ENCODE measurements at regions not wholly inside any gene's neighbourhood (a gene's known extent, or its start where the extent isn't known, plus 50 kb on each side); places are given as distances from the start of the nearest gene placed in this dataset.

DNA sequence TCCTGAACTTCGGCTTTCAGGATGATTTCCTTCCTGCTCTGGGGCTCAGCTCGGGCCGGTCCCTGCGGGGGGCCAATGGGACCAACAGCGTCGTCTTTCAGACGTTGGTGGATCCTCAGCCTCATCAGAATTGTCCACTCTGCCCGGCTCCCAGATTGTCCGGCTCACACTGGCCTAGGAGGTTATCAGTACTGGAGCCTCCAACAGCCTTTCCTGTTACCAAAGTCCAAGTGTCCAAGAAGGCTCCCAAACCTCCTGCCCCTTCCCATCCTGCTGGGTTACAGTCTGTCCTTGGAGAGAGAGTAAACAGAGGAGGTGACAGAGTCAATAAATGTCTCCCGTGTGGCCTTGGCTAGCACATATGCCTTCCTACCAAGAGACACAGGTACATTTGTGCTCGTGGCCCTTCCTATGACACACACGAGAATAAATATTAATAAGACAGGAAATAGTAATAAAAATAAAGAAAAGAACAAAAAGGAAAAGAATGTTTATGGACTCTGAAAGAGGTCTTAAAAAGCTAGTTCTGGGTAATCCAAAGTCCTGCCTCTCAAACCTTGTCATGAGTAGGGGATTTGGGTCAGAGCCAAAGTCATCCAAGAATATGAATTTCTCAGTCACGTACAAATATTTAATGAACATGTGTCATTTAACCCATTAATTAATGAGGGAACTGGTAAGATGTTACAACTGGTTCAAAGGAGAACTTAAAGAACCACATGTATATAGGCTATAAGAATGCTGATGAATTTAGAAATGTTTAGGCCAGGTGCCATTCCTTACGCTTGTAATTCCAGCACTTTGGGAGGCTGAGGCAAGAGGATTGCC lies 80.8 kb upstream of the SLC2A1 start (continued):
- TF ChIP-seq, protein P1, sequence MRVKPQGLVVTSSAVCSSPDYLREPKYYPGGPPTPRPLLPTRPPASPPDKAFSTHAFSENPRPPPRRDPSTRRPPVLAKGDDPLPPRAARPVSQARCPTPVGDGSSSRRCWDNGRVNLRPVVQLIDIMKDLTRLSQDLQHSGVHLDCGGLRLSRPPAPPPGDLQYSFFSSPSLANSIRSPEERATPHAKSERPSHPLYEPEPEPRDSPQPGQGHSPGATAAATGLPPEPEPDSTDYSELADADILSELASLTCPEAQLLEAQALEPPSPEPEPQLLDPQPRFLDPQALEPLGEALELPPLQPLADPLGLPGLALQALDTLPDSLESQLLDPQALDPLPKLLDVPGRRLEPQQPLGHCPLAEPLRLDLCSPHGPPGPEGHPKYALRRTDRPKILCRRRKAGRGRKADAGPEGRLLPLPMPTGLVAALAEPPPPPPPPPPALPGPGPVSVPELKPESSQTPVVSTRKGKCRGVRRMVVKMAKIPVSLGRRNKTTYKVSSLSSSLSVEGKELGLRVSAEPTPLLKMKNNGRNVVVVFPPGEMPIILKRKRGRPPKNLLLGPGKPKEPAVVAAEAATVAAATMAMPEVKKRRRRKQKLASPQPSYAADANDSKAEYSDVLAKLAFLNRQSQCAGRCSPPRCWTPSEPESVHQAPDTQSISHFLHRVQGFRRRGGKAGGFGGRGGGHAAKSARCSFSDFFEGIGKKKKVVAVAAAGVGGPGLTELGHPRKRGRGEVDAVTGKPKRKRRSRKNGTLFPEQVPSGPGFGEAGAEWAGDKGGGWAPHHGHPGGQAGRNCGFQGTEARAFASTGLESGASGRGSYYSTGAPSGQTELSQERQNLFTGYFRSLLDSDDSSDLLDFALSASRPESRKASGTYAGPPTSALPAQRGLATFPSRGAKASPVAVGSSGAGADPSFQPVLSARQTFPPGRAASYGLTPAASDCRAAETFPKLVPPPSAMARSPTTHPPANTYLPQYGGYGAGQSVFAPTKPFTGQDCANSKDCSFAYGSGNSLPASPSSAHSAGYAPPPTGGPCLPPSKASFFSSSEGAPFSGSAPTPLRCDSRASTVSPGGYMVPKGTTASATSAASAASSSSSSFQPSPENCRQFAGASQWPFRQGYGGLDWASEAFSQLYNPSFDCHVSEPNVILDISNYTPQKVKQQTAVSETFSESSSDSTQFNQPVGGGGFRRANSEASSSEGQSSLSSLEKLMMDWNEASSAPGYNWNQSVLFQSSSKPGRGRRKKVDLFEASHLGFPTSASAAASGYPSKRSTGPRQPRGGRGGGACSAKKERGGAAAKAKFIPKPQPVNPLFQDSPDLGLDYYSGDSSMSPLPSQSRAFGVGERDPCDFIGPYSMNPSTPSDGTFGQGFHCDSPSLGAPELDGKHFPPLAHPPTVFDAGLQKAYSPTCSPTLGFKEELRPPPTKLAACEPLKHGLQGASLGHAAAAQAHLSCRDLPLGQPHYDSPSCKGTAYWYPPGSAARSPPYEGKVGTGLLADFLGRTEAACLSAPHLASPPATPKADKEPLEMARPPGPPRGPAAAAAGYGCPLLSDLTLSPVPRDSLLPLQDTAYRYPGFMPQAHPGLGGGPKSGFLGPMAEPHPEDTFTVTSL (CRISPR knock-in tag; IDR thresholded peaks at IDR 0.05; ENCODE audit: borderline replicate concordance) = peak; percentile 98
- TF ChIP-seq PHF8 (CRISPR knock-in tag; IDR thresholded peaks at IDR 0.05) (no peak), NFIC (IDR thresholded peaks at IDR 0.05; ENCODE audit: low read length) (peak; percentile 91), ARID2 (CRISPR knock-in tag; IDR thresholded peaks at IDR 0.05; ENCODE audit: borderline replicate concordance) (peak; percentile 85; the same call in 1 of the 2 replicates), SSRP1 (CRISPR knock-in tag; IDR thresholded peaks at IDR 0.05) (peak; percentile 80; the same call in 1 of the 2 replicates), POGZ (CRISPR knock-in tag; IDR thresholded peaks at IDR 0.05) (peak; percentile 80), ZNF777 (CRISPR knock-in tag; IDR thresholded peaks at IDR 0.05) (no peak), KDM2A (CRISPR knock-in tag; IDR thresholded peaks at IDR 0.05; ENCODE audit: borderline replicate concordance, low read depth) (peak; percentile 45; the same call in 1 of the 2 replicates), MYC (CRISPR knock-in tag; IDR thresholded peaks at IDR 0.05; ENCODE audit: borderline replicate concordance) (peak; percentile 36; the same call in 1 of the 2 replicates), ZNF850 (CRISPR knock-in tag; conservative IDR thresholded peaks at IDR 0.05) (no peak), NAIF1 (CRISPR knock-in tag; IDR thresholded peaks at IDR 0.05; ENCODE audit: borderline replicate concordance) (peak; percentile 59; the same call in 1 of the 2 replicates), SOX13 (IDR thresholded peaks at IDR 0.05) (peak; percentile 84), SOX13 (CRISPR knock-in tag; conservative IDR thresholded peaks at IDR 0.05 in 1 of 2, IDR thresholded peaks at IDR 0.05 in 1 of 2) (peak in 1 of 2 experiments; percentile 97; a peak in 2 of 4 replicates), ATF7 (IDR thresholded peaks at IDR 0.05) (no peak), ATF7 (CRISPR knock-in tag; IDR thresholded peaks at IDR 0.05) (0 out of 2 replicates have a peak, but pooled peaks have one; percentile 37), CEBPG (CRISPR knock-in tag; IDR thresholded peaks at IDR 0.05) (peak; percentile 71; the same call in 1 of the 2 replicates)
- TF ChIP-seq, protein P2, sequence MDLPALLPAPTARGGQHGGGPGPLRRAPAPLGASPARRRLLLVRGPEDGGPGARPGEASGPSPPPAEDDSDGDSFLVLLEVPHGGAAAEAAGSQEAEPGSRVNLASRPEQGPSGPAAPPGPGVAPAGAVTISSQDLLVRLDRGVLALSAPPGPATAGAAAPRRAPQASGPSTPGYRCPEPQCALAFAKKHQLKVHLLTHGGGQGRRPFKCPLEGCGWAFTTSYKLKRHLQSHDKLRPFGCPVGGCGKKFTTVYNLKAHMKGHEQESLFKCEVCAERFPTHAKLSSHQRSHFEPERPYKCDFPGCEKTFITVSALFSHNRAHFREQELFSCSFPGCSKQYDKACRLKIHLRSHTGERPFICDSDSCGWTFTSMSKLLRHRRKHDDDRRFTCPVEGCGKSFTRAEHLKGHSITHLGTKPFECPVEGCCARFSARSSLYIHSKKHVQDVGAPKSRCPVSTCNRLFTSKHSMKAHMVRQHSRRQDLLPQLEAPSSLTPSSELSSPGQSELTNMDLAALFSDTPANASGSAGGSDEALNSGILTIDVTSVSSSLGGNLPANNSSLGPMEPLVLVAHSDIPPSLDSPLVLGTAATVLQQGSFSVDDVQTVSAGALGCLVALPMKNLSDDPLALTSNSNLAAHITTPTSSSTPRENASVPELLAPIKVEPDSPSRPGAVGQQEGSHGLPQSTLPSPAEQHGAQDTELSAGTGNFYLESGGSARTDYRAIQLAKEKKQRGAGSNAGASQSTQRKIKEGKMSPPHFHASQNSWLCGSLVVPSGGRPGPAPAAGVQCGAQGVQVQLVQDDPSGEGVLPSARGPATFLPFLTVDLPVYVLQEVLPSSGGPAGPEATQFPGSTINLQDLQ (CRISPR knock-in tag; IDR thresholded peaks at IDR 0.05) = no peak
- TF ChIP-seq, protein P3, sequence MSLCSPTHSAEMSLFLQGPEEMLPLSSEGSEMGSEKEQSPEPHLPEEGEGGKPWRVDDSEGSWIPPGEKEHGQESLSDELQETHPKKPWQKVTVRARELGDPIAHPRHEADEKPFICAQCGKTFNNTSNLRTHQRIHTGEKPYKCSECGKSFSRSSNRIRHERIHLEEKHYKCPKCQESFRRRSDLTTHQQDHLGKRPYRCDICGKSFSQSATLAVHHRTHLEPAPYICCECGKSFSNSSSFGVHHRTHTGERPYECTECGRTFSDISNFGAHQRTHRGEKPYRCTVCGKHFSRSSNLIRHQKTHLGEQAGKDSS (CRISPR knock-in tag; IDR thresholded peaks at IDR 0.05; ENCODE audit: borderline replicate concordance, low read depth) = peak; percentile 74; the same call in 1 of the 2 replicates
- TF ChIP-seq, protein P4, sequence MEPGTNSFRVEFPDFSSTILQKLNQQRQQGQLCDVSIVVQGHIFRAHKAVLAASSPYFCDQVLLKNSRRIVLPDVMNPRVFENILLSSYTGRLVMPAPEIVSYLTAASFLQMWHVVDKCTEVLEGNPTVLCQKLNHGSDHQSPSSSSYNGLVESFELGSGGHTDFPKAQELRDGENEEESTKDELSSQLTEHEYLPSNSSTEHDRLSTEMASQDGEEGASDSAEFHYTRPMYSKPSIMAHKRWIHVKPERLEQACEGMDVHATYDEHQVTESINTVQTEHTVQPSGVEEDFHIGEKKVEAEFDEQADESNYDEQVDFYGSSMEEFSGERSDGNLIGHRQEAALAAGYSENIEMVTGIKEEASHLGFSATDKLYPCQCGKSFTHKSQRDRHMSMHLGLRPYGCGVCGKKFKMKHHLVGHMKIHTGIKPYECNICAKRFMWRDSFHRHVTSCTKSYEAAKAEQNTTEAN (CRISPR knock-in tag; conservative IDR thresholded peaks at IDR 0.05) = no peak

Measured in HepG2 (cell line).